Uterus (tissue), 2 donors: ENCODE measurements at regions not wholly inside any gene's neighbourhood (a gene's known extent, or its start where the extent isn't known, plus 50 kb on each side); places are given as distances from the start of the nearest gene placed in this dataset.

Source experiments
- POLR2A ChIP-seq, 2 donors: fragments of 450-650 bp; IDR thresholded peaks; one replicate each; pipeline ENCODE4 v1.6.1; 2016; ENCODE audit warnings: antibody characterized with exemption in 2 of 2, mild to moderate bottlenecking in 1 of 2, moderate library complexity in 1 of 2
- TF ChIP-seq, protein P1 (sequence below), 4 experiments: fragments of 200-600 bp in 2 of 4; fragments of 450-650 bp in 2 of 4; sonication (generic) in 2 of 4; IDR thresholded peaks; one replicate each; pipeline ENCODE4 v1.5.1; 2016 to 2019; ENCODE audit warnings: antibody characterized with exemption in 4 of 4, mild to moderate bottlenecking in 2 of 4, moderate library complexity in 1 of 4

DNA sequence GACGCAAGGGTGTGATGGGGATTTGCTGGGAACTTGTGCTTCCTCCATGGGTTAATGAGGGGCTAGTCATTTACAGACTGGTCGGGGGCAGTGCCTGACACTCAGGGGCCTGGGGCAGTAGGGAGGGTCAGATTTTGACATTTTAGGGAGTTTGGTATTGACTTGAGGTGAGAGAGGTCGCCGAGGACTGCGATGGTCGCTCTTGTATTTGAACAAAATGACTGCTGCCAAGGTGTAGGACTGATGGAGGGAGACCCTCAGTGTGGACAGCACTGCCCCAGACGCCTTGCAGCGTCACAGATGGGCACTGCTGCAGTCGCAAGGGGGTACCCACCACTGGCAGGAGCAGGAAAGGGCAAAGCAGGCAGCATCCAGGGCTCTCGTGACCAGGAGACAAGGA, 182.9 kb downstream of the RTP5 start:
- TF ChIP-seq POLR2A (IDR thresholded peaks at IDR 0.05), result no peak
- TF ChIP-seq, protein P1, sequence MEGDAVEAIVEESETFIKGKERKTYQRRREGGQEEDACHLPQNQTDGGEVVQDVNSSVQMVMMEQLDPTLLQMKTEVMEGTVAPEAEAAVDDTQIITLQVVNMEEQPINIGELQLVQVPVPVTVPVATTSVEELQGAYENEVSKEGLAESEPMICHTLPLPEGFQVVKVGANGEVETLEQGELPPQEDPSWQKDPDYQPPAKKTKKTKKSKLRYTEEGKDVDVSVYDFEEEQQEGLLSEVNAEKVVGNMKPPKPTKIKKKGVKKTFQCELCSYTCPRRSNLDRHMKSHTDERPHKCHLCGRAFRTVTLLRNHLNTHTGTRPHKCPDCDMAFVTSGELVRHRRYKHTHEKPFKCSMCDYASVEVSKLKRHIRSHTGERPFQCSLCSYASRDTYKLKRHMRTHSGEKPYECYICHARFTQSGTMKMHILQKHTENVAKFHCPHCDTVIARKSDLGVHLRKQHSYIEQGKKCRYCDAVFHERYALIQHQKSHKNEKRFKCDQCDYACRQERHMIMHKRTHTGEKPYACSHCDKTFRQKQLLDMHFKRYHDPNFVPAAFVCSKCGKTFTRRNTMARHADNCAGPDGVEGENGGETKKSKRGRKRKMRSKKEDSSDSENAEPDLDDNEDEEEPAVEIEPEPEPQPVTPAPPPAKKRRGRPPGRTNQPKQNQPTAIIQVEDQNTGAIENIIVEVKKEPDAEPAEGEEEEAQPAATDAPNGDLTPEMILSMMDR (IDR thresholded peaks at IDR 0.05), result no peak
